Ovary (tissue), 3 donors: ENCODE measurements at regions not wholly inside any gene's neighbourhood (a gene's known extent, or its start where the extent isn't known, plus 50 kb on each side); places are given as distances from the start of the nearest gene placed in this dataset.

ENCODE experiments used
- CTCF ChIP-seq, 3 donors: fragments of 450-650 bp in 2 of 3; fragments of 200-600 bp in 1 of 3; IDR thresholded peaks; one replicate each; pipeline versions ENCODE4 v1.5.1 to v1.8.0; 2016 to 2022; ENCODE audit warnings: antibody characterized with exemption in 3 of 3, mild to moderate bottlenecking in 1 of 3
- POLR2A ChIP-seq: fragments of 450-650 bp; IDR thresholded peaks from one replicate; pipeline ENCODE4 v1.6.1; 2017; ENCODE audit warnings: antibody characterized with exemption, mild to moderate bottlenecking, moderate library complexity
- donor health status: DM: no; HTN: no; CAD: no.

DNA sequence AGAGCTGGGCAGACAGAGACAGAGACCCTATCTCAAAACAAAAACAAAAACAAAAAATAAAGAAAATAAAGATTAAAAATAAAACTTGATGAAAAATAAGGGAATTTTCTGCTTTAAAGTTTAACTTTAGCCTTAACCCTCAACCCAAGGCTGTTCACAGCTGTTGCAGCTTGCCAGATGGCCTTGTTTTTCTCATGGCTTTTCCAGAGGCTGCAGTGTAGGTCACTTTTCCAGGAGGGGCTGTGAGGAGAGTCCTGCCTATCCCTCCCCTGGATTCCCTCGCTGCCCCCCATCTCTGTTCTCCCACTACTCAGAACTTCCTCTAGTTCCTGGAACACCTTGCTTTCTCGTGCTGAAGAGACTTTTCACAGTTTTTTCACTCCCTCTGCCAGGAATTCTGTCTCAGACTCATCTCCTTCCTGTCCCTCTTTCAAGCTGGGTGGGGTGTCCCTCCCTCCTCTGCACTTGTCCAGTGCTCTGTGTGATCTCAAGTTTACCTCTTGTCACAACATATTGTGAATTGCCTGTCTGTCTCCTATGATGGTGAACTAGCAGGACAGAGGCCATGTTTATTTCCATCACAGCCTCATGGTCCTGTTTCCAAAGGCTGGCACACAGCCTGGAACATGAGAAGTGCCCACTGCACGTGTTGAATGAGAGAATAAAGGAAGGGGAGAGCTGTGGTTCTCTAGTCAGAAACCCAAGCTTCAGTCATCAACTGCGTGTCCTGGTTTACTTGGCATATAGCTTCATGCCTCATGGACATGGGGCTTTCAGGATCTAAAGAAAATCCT, 69.9 kb upstream of the MSI2 start:
- no peak for TF ChIP-seq CTCF (IDR thresholded peaks at IDR 0.05)
- no peak for TF ChIP-seq POLR2A
